T-helper 2 cell treated with Interferon-gamma antibody and Interleukin-4, amounts not matched to agents 5 μg/mL and 100 μg/mL, for 36 hours (primary cell): ENCODE measurements at regions not wholly inside any gene's neighbourhood (a gene's known extent, or its start where the extent isn't known, plus 50 kb on each side); places are given as distances from the start of the nearest gene placed in this dataset.

Experiments
- DNase-seq: peaks from one replicate; pipeline ENCODE4 v3.0.0; 2021; ENCODE audit warnings: low spot score
- H3K27ac Mint-ChIP-seq: one replicate; pipeline ENCODE4 v1.8.0; 2021; ENCODE audit warnings: mild to moderate bottlenecking, mixed read lengths
- H3K27me3 Mint-ChIP-seq: one replicate; pipeline ENCODE4 v1.8.0; 2021; ENCODE audit warnings: low read depth, mixed read lengths
- H3K36me3 Mint-ChIP-seq: one replicate; pipeline ENCODE4 v1.8.0; 2021; ENCODE audit warnings: low read depth, mixed read lengths
- H3K4me1 Mint-ChIP-seq: one replicate; pipeline ENCODE4 v1.8.0; 2021; ENCODE audit warnings: low read depth, mixed read lengths
- H3K4me3 Mint-ChIP-seq: one replicate; pipeline ENCODE4 v1.8.0; 2022; ENCODE audit warnings: mild to moderate bottlenecking, moderate library complexity, mixed read lengths
- H3K9me3 Mint-ChIP-seq: one replicate; pipeline ENCODE4 v1.8.0; 2021; ENCODE audit warnings: mixed read lengths

DNA sequence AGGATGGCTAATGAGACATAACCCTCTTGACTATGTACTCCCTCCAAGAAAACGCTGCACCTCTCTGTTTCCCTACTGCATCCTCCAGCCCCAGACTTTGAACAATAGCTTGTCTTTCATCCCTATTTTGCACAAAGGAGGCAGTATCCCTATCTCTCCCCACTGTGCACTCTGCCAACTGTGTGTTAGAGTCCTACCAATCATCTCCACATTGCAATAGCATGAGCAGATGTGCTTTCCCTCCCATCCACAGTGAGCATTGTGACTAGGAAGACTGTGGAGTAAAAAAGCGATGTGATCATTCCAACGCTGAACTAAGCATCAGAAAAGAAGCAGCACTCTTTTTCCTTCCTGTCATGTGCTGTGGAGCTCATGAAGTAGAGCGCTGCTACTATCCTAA is 206.3 kb upstream of the GULP1 start:
- Mint-ChIP-seq H3K27me3 (no peaks in the 10 kb centered on the region), H3K36me3 (no peaks in the 10 kb centered on the region), H3K9me3 (no peaks in the 10 kb centered on the region), H3K27ac (no peak overlapping the region), H3K4me1 (no peaks in the 10 kb centered on the region), H3K4me3 (no peak overlapping the region)
- DNase-seq: no peak

DNA sequence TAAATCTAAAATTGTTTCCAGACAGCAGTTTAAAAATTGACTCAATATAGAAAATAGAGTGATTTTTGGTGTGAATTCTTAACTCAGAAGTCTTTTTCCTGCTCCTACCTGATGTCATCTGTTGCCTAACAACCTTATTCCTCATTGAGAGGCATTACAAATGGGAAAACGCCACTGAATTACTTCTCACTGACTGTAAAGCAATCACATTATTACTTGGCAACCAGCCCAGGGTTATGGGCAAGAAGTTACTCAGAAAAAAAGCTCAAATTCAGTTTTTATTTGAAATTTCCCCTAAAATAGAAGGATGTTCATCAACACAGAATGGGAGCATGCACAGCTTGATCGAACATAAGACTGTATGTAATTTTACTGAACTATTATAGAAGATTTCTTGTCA is 201.8 kb upstream of the GULP1 start:
- no peak overlapping the region for H3K27ac Mint-ChIP-seq
- no peak for DNase-seq
- H3K4me1 Mint-ChIP-seq: no peaks in the 10 kb centered on the region
- H3K4me3 Mint-ChIP-seq: no peak overlapping the region
- H3K27me3 Mint-ChIP-seq: no peaks in the 10 kb centered on the region
- H3K36me3 Mint-ChIP-seq: no peaks in the 10 kb centered on the region
- no peaks in the 10 kb centered on the region for H3K9me3 Mint-ChIP-seq

DNA sequence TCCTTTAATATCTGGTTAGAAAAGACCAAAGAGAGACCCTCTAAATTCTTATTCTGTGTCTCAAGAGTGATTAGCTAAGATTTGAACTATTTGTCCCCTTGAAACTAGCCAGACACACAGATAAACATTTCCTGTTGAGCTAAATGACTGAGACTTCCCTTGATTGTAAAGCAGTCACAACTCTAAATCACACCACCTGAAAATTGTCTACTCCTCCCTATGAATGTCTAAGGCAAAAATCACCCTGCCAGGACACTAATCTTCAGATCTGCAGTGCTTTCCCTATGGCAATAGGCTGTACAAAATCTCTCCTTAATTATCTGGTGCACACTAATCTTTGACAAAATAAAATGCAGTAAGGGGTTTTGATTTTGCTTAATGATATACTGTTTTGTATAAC is 200.5 kb upstream of the GULP1 start:
- no peaks in the 10 kb centered on the region for H3K4me1 Mint-ChIP-seq
- H3K4me3 Mint-ChIP-seq: no peak overlapping the region
- H3K27ac Mint-ChIP-seq: no peak overlapping the region
- DNase-seq: no peak
- no peaks in the 10 kb centered on the region for H3K27me3 Mint-ChIP-seq
- H3K9me3 Mint-ChIP-seq: no peaks in the 10 kb centered on the region
- no peaks in the 10 kb centered on the region for H3K36me3 Mint-ChIP-seq

DNA sequence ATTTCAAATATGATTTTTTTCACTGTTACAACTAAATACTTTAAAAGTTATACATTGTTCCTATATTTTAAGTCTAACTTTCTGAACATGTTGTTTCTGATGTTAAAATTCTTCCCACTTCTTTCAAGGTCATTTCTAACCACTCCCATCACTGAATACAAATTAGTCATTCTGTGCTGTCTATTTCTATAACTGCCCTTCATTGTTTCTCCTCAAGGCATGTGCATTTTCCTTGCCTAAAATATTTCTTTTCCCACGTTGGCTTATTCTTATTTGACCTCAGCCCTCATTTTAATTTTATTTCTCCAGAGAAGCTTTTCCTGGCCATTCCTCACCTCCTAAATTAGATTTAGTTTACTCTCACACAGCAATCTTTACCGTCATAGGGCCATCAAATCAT is 198.9 kb upstream of the GULP1 start:
- no peak for DNase-seq
- H3K4me1 Mint-ChIP-seq: no peaks in the 10 kb centered on the region
- H3K9me3 Mint-ChIP-seq: no peaks in the 10 kb centered on the region
- no peak overlapping the region for H3K27ac Mint-ChIP-seq
- no peak overlapping the region for H3K4me3 Mint-ChIP-seq
- H3K27me3 Mint-ChIP-seq: no peaks in the 10 kb centered on the region
- no peaks in the 10 kb centered on the region for H3K36me3 Mint-ChIP-seq

DNA sequence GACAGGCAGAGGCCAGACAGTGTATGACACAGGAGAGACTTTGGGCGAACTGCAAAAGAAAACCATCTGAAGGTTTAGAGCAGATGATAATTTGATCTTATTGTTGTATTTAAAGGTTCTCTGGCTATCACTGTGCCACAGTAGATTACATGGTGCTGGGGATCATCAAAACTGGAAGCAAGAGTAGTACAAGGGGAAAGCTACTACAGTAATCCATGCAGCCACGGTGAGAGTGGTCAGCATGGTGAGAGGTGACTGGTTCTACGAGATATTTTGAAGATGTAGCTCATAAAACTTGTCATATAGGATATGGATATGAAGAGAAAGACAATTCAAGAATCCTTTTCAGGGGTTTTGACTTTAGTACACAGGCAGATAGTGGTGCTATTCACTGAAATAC is 194.8 kb upstream of the GULP1 start:
- Mint-ChIP-seq H3K4me1 (no peaks in the 10 kb centered on the region), H3K36me3 (no peaks in the 10 kb centered on the region), H3K27me3 (no peaks in the 10 kb centered on the region), H3K27ac (no peak overlapping the region), H3K4me3 (no peak overlapping the region), H3K9me3 (no peaks in the 10 kb centered on the region)
- DNase-seq: no peak

DNA sequence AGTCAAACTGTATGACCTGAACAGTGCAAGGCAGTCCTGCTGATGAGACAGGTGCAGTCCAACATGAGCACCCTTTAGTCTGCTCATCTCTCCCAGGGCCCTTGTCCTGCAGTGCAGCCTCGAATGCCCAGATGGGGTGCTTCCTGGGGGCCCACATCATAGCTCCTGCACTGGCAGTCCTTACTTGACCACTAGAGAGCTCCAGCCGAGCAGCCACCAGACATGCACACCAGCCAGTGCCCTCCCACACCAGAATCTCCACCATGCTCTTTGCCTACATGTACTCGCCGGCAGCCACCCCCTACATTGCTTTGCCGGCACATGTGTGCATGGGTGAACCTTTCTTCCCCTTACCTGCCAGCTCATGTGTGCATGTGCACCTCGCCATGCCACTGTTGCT is 188.8 kb upstream of the GULP1 start:
- Mint-ChIP-seq H3K4me3 (no peak overlapping the region), H3K36me3 (no peaks in the 10 kb centered on the region), H3K4me1 (no peaks in the 10 kb centered on the region), H3K27me3 (no peaks in the 10 kb centered on the region), H3K27ac (no peak overlapping the region), H3K9me3 (no peaks in the 10 kb centered on the region)
- DNase-seq: no peak

DNA sequence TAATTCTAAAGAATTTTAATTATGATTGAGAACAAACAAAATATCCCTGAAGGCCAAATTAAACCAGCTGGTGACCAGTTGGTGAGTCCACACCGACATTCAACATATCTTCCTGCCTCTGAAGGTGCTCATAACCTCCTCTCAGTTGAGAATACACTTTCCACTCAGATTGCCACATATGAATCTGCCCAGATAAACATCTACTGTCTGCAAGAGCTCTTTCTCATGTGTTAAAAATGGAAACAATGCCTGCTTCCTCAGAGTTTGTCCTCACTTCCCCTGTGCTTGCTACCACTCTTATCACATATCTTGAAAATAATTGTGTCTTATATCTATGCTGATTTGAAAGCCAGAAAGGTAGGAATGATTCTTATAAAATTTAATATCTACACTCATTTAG is 177.7 kb upstream of the GULP1 start:
- H3K4me1 Mint-ChIP-seq: no peaks in the 10 kb centered on the region
- no peaks in the 10 kb centered on the region for H3K27me3 Mint-ChIP-seq
- H3K9me3 Mint-ChIP-seq: no peaks in the 10 kb centered on the region
- no peak overlapping the region for H3K27ac Mint-ChIP-seq
- no peak for DNase-seq
- no peak overlapping the region for H3K4me3 Mint-ChIP-seq
- H3K36me3 Mint-ChIP-seq: no peaks in the 10 kb centered on the region

DNA sequence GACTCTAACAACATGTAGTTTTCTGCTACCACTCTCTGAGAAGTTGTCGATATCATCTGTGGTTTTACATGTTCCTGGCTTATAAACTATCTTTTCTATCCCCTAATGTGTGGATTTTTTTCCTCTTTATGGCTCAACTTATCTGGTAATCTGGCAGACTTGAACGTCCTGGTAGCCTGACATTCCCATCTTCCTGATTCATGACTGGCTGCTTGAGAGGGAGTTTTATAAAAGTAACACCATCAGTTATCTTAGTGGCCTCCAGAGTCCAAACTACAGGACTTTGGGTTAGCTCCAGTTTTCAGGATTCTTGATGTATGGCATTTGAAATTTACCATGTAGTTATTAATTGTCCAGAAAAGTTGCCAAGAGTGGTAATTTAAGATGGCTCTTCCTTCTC is 174.0 kb upstream of the GULP1 start:
- Mint-ChIP-seq H3K9me3 (no peaks in the 10 kb centered on the region), H3K4me1 (no peaks in the 10 kb centered on the region), H3K4me3 (no peak overlapping the region), H3K27ac (no peak overlapping the region), H3K27me3 (no peaks in the 10 kb centered on the region), H3K36me3 (no peaks in the 10 kb centered on the region)
- no peak for DNase-seq

DNA sequence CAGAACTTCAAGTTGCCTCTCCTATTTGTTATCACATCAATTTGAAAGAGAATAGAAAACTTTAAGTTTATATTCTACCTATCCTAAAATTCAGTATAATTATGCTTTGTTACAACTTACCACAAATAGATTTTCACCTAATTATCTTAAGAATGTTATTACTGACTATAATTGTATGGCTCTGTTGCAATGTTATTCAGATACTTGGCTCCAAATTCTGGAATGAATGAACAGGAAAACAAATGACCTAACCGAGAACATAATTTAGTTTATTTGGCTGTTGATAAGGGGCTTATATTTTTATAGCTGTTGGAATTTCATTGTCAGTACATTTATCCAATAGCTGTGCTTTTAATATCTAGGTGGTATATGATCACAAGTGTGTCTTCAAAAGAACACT is 173.2 kb upstream of the GULP1 start:
- no peaks in the 10 kb centered on the region for H3K36me3 Mint-ChIP-seq
- no peak overlapping the region for H3K4me3 Mint-ChIP-seq
- DNase-seq: no peak
- H3K9me3 Mint-ChIP-seq: no peaks in the 10 kb centered on the region
- no peaks in the 10 kb centered on the region for H3K27me3 Mint-ChIP-seq
- no peaks in the 10 kb centered on the region for H3K4me1 Mint-ChIP-seq
- H3K27ac Mint-ChIP-seq: no peak overlapping the region

DNA sequence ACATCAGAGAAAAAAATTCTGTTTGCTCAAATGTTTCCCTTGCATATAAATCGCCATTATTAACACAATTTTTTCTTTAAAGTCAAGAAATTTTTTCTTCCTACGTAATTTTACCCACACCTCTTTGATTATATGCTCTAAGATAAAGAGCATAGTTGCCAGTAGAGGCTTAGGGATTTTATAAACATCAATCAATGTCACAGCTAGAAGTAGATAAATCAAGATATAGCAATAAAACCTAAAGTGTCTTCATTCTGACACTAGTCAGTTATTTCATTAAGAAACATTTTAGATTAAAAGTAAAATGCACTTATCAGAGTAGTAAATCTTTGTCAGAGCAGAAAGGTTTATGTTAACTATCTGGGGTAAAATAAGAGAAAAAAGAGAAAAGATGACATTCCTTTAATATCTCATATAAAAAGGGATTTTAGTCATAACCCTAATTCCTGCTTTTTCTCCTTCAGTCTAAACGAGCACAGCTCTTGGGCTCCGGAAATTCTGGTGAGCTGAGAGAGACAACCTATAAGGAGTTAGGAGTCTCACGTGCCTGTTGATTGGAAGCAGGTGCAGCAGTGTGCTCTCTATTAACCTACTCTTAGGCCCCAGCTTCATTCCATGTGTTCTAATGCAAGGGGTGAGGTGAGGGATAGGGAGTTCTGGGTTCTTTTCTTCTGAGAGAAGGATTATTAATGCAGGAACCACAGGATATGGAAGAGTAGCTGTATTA is 172.4 kb upstream of the GULP1 start:
- H3K27ac Mint-ChIP-seq: no peak overlapping the region
- H3K27me3 Mint-ChIP-seq: no peaks in the 10 kb centered on the region
- H3K4me1 Mint-ChIP-seq: no peaks in the 10 kb centered on the region
- H3K36me3 Mint-ChIP-seq: no peaks in the 10 kb centered on the region
- DNase-seq: no peak
- H3K9me3 Mint-ChIP-seq: no peaks in the 10 kb centered on the region
- H3K4me3 Mint-ChIP-seq: no peak overlapping the region

DNA sequence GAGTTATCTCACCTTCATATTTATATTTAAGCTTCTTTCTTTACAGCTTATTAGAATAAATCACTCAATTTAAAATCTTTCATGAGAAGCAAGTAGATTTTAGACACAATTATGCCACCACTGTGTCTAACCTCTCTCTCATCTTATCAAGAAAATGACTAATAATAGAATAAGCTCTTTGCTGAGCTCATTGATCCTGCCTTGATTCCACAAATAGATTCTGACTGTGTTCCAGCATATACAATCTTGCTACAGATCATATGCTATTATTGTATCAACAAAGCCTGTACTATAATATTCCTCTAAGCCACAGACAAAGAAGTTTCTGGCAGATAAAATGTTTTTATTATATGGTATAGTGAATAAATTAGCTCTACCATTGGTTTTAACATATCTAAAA is 168.7 kb upstream of the GULP1 start:
- Mint-ChIP-seq H3K27ac (no peak overlapping the region), H3K4me1 (no peaks in the 10 kb centered on the region), H3K9me3 (no peaks in the 10 kb centered on the region), H3K36me3 (no peaks in the 10 kb centered on the region), H3K4me3 (no peak overlapping the region), H3K27me3 (no peaks in the 10 kb centered on the region)
- no peak for DNase-seq

DNA sequence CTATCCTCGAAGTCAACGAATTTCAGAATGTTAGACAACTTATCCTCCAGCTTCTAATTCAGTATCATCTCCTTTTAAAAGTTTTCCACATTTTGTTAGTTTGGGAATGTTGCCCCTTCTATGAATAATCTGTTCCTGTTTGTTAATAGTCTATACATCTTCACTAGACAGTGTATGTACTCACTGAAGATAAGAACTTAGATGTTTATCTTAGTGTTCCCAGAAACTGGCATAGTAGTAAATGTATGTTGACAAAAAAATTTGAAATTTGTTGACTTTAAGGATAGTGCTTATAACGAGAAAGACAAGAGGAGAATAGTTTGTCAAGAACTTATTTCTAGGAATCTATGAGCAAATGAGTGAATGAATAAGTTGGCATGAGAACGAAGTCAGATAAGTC is 162.0 kb upstream of the GULP1 start:
- Mint-ChIP-seq H3K4me3 (no peak overlapping the region), H3K36me3 (no peaks in the 10 kb centered on the region), H3K27me3 (no peaks in the 10 kb centered on the region), H3K4me1 (no peaks in the 10 kb centered on the region), H3K27ac (no peak overlapping the region), H3K9me3 (no peaks in the 10 kb centered on the region)
- no peak for DNase-seq

DNA sequence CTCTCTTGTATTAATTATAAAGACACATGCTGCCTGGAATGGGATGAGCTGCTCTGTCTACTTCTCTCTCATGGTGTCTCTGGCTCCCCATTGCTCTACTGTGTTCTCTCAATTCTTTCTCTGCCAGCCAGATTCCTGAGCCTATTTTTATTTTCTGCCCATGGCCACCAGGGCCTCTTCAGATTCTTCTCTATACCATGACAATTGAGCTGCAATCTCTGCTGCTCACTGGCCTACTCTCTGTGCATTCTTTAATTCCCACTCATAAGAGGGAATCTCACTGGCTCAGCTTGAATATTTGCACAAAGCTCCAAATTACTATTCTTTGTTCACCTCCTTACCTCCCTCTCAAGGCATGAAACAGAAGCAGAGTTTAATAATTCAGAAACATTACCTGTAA is 161.4 kb upstream of the GULP1 start:
- no peak overlapping the region for H3K4me3 Mint-ChIP-seq
- no peak overlapping the region for H3K27ac Mint-ChIP-seq
- no peaks in the 10 kb centered on the region for H3K36me3 Mint-ChIP-seq
- H3K27me3 Mint-ChIP-seq: no peaks in the 10 kb centered on the region
- no peaks in the 10 kb centered on the region for H3K4me1 Mint-ChIP-seq
- no peak for DNase-seq
- H3K9me3 Mint-ChIP-seq: no peaks in the 10 kb centered on the region

DNA sequence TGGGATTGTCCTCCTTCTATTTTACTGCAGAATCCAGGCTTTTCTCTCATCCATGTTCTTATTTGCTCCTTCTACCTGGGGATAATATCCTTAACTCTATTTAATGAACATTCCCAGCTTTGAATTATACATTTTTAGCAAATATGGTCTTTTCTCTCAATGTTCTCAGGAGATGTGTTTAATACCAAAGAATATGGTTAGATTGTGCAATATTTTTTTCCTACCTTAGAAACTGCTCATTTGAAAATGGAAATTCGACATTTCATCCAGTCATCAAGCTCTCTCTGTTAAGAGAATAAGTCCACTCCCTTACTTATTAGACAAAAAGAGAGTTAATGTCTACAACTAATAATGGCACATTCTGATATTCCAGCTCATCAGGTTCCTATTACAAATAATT is 160.4 kb upstream of the GULP1 start:
- Mint-ChIP-seq H3K9me3 (no peaks in the 10 kb centered on the region), H3K36me3 (no peaks in the 10 kb centered on the region), H3K4me1 (no peaks in the 10 kb centered on the region), H3K27ac (no peak overlapping the region), H3K27me3 (no peaks in the 10 kb centered on the region), H3K4me3 (no peak overlapping the region)
- DNase-seq: no peak

DNA sequence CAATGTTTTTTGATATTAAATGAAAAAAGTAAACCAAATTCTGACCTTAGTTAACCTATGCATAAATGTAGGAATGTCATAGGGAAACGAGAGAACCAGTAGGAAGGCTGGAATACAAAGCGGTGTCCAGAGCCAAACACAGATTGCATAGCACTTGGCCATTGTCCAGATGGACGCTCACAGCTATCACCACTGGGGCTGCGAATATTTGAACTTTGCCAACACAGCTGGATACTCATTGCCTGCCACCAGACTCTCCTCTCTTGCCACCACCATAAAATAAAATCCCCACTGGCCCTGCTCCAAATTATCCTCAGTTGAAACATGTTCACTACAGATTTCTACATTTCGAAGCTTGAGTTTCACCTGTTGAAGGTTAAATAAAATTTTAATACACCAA is 159.3 kb upstream of the GULP1 start:
- H3K36me3 Mint-ChIP-seq: no peaks in the 10 kb centered on the region
- no peaks in the 10 kb centered on the region for H3K9me3 Mint-ChIP-seq
- no peak overlapping the region for H3K27ac Mint-ChIP-seq
- no peak overlapping the region for H3K4me3 Mint-ChIP-seq
- H3K27me3 Mint-ChIP-seq: no peaks in the 10 kb centered on the region
- H3K4me1 Mint-ChIP-seq: no peaks in the 10 kb centered on the region
- DNase-seq: no peak
